Adrenal gland (tissue), 9 donors: ENCODE measurements at regions not wholly inside any gene's neighbourhood (a gene's known extent, or its start where the extent isn't known, plus 50 kb on each side); places are given as distances from the start of the nearest gene placed in this dataset.
"Not testable (repeated sequence)": the region's sequence is repeated elsewhere in the genome, so short reads cannot be mapped to it uniquely, and the experiment has no call there.

Experiments
- DNase-seq, 7 donors: peaks; one replicate each; pipeline ENCODE4 v3.0.0-alpha.2; 2019 to 2020
- H3K27ac ChIP-seq, 5 donors: fragments of 200-600 bp; sonication (generic) in 4 of 5; 1 replicate in 3 of 5; 2 replicates in 2 of 5; pipeline versions ENCODE4 v1.5.1 to v1.8.0; 2016 to 2020; ENCODE audit warnings: mild to moderate bottlenecking in 1 of 5
- H3K27me3 ChIP-seq: fragments of 200-600 bp; 2 replicates; pipeline ENCODE4 v1.8.0; 2021
- H3K36me3 ChIP-seq, 2 donors: fragments of 200-600 bp; replicated peaks in 1 of 2; 1 replicate in 1 of 2; 2 replicates in 1 of 2; pipeline versions ENCODE4 v1.5.1 to v1.8.0; 2018 to 2022
- H3K4me1 ChIP-seq, 2 donors: fragments of 200-600 bp; replicated peaks in 1 of 2; 1 replicate in 1 of 2; 2 replicates in 1 of 2; pipeline versions ENCODE4 v1.5.1 to v1.8.0; 2018 to 2021
- H3K4me3 ChIP-seq, 4 donors: fragments of 200-600 bp; sonication (generic) in 3 of 4; one replicate each; pipeline ENCODE4 v1.5.1; 2016 to 2018
- H3K9me3 ChIP-seq, 3 donors: fragments of 200-600 bp; sonication (generic) in 1 of 3; replicated peaks in 1 of 3; 1 replicate in 2 of 3; 2 replicates in 1 of 3; pipeline versions ENCODE4 v1.5.1 to v1.8.0; 2016 to 2021
- POLR2A ChIP-seq, 2 donors: fragments of 450-650 bp; IDR thresholded peaks; one replicate each; pipeline ENCODE4 v1.6.1; 2017; ENCODE audit warnings: antibody characterized with exemption in 2 of 2, mild to moderate bottlenecking in 2 of 2, moderate library complexity in 1 of 2
- WGBS, 4 donors: extraction: QIAGEN DNeasy Blood & Tissue Kit in 2 of 4; methylation state at CpG; one replicate each; pipeline versions ENCODE4 v1.1.5 to v1.1.7; 2013 to 2017; 5-methylcytosine and 5-hydroxymethylcytosine counted together
- intact Hi-C, 2 donors: fragments of 100-400 bp; cut with DNase I; formaldehyde crosslinking; loops; one replicate each; pipeline versions ENCODE4 v1.14.1 to v1.15.0; 2022 to 2023
- TF ChIP-seq, protein P1 (sequence below), 6 experiments: fragments of 450-650 bp in 4 of 6; fragments of 200-600 bp in 2 of 6; sonication (generic) in 1 of 6; IDR thresholded peaks; 1 replicate in 5 of 6; 2 replicates in 1 of 6; pipeline versions ENCODE4 v1.5.1 to v1.8.0; 2016 to 2021; ENCODE audit warnings: antibody characterized with exemption in 6 of 6, mild to moderate bottlenecking in 2 of 6, moderate library complexity in 1 of 6
- donor health status: healthy with polysubstance abuse.
- donor health status: Bipolar disorder and iron deficiency.
- donor health status: DM: yes; HTN: yes; CAD: no.
- donor health status: DM: no; HTN: no; CAD: no.
- donor health status: DM: no; HTN: no; CAD: no.

DNA sequence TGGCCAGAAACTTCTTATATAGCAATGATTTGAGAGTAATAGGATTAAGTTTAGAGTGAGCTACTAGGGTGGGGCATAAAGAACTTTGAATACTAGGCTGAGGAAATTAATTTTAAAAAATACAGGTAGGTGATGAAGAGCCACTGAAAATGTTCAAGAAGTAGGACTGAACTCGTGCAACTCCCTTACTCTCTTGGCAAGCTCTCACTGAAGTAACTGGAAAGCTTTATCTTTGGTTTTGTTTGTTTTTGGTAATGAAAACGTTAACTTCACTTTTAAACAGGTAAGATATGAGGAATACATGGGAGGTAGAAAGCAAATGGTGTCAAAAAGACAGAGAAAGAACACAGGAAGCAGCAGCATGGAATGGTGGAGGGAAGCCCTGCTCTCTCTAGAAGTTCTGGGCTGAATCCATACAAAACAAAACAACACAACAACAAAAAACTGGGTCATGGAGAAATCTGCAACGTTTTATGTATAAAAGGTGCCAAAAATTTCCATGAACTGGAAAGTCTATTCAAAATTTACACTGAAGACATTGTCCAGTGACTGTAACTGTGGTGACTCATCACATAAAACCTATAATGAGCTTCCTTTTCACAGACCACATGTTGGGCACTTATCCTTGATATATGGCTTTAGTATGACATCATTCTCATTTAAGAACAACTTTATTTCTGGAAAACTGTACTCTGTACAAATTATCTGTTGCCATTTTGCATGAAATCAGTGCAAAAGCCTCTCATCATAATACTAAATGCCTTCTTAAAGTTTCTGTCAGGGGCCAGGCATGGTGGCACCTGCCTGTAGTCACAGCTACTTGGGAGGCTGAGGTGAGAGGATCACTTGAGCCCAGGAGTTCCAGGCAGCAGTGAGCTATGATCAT lies 91.2 kb upstream of the CHD1 start:
- H3K27ac ChIP-seq = no peak overlapping the region
- H3K9me3 ChIP-seq = no peaks in the 10 kb centered on the region
- no peak for TF ChIP-seq POLR2A (IDR thresholded peaks at IDR 0.05)
- TF ChIP-seq, protein P1, sequence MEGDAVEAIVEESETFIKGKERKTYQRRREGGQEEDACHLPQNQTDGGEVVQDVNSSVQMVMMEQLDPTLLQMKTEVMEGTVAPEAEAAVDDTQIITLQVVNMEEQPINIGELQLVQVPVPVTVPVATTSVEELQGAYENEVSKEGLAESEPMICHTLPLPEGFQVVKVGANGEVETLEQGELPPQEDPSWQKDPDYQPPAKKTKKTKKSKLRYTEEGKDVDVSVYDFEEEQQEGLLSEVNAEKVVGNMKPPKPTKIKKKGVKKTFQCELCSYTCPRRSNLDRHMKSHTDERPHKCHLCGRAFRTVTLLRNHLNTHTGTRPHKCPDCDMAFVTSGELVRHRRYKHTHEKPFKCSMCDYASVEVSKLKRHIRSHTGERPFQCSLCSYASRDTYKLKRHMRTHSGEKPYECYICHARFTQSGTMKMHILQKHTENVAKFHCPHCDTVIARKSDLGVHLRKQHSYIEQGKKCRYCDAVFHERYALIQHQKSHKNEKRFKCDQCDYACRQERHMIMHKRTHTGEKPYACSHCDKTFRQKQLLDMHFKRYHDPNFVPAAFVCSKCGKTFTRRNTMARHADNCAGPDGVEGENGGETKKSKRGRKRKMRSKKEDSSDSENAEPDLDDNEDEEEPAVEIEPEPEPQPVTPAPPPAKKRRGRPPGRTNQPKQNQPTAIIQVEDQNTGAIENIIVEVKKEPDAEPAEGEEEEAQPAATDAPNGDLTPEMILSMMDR (IDR thresholded peaks at IDR 0.05) = no peak
- no peaks in the 10 kb centered on the region for H3K36me3 ChIP-seq
- DNase-seq = no peak
- no peak overlapping the region for H3K4me3 ChIP-seq
- H3K4me1 ChIP-seq = peaks cover 0 to 9% of the 10 kb centered on the region in 2 donors
- H3K27me3 ChIP-seq = no peaks in the 10 kb centered on the region
- intact Hi-C loops = no loop called here
- 27 to 34% (median 29%) methylated on average over 3 of the region's 3 CpGs for WGBS, 4 donors

DNA sequence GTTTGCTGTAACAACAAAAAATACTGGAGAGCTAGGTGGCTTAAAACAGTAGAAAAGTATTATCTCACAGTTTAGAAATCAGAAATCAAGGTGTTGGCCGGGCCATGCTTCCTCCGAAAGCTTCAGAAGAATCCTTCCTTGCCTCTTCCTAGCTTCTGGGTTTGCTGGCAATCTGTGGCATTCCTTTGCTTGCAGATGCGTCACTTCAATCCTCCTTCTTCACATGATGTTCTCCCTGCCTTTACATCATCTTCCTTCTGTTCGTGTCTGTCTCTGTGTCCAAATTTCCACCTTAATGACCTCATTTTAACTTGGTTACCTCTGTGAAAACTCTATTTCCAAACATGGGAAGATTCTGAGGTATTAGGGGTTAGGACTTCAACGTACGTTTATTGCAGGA lies 90.4 kb upstream of the CHD1 start:
- Histone ChIP-seq H3K27me3 (no peaks in the 10 kb centered on the region), H3K9me3 (no peaks in the 10 kb centered on the region), H3K36me3 (no peaks in the 10 kb centered on the region), H3K4me3 (no peak overlapping the region), H3K27ac (no peak overlapping the region), H3K4me1 (peaks cover 0 to 9% of the 10 kb centered on the region in 2 donors)
- TF ChIP-seq POLR2A (IDR thresholded peaks at IDR 0.05) = no peak
- TF ChIP-seq, protein P1 (IDR thresholded peaks at IDR 0.05) = no peak
- DNase-seq = no peak
- WGBS, 4 donors = 86 to 89% (median 88%) methylated on average over 6 of the region's 6 CpGs
- intact Hi-C loops = no loop called here

DNA sequence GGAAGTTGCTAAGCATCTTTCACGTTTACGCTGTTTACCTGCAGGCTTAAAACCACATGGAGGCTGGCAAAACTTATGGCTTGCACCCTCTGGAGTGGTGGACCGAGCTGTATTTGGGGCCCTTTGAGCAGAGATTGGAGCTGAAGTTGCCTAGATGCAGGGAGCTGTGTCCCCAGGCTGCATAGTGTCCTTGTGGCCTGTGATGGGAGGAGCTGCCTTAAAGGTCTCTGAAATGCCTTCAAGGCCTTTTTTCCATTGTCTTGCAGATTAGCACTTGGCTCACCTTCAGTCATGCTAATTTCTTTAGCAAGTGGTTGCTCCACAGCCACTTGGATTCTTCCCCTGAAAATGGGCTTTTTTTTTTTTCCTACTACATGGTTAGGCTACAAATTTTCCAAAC lies 81.5 kb upstream of the CHD1 start:
- Histone ChIP-seq H3K27ac (no peak overlapping the region), H3K27me3 (no peaks in the 10 kb centered on the region), H3K36me3 (no peaks in the 10 kb centered on the region), H3K4me1 (peaks cover 0 to 6% of the 10 kb centered on the region in 2 donors), H3K9me3 (no peaks in the 10 kb centered on the region), H3K4me3 (no peak overlapping the region)
- intact Hi-C loops = no loop called here
- 63 to 73% methylated on average over 3 of the region's 3 CpGs; no CpG with 5 or more reads in 2 of the 4 donors for WGBS, 4 donors
- DNase-seq = no peak
- TF ChIP-seq POLR2A (IDR thresholded peaks at IDR 0.05) = no peak
- TF ChIP-seq, protein P1 (IDR thresholded peaks at IDR 0.05) = no peak

DNA sequence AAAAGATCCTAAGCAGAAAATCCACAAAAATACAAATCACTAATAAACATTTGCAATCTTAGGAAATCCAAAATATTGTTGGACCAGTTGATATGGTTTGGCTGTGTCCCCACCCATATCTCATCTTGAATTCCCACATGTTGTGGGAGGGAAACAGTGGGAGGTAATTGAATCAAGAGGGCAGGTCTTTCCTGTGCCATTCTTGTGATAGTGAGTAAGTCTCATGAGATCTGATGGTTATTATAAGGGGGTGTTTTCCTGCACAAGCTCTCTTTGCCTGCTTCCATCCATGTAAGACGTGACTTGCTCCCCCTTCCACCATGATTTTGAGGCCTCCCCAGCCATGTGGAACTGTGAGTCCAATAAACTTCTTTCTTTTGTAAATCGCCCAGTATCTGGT lies 79.2 kb upstream of the CHD1 start:
- not testable (repeated sequence) for H3K4me1 ChIP-seq

DNA sequence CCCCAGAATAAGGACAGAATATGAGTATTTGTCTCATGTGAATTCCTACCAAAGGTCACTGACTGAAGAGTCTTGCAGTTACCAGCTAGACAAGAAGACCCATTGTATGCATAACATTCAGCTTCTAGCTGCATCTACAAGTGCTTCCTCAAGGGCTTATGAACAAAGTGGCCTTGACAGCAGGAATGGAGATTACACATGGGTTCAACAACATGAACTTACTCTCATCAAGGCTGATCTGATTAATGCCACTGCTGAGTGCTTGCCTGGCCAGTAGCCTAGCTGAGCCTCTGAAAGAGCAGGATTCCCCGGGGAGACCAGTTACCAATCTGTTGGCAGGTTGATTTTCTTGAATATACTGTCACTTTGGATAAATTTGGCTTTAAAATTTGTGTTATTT lies 76.7 kb upstream of the CHD1 start:
- 43 to 78% (median 76%) methylated on average over 1 of the region's 1 CpG for WGBS, 4 donors
- H3K4me1 ChIP-seq = peaks cover 0 to 6% of the 10 kb centered on the region in 2 donors
- peak in 1 of 7 donors; percentile 8 for DNase-seq
- H3K27ac ChIP-seq = no peak overlapping the region
- H3K9me3 ChIP-seq = peaks cover 0 to 2% (median 0%) of the 10 kb centered on the region in 3 donors
- H3K4me3 ChIP-seq = no peak overlapping the region
- TF ChIP-seq, protein P1 (IDR thresholded peaks at IDR 0.05) = no peak
- no peak for TF ChIP-seq POLR2A (IDR thresholded peaks at IDR 0.05)
- H3K36me3 ChIP-seq = no peaks in the 10 kb centered on the region
- H3K27me3 ChIP-seq = no peaks in the 10 kb centered on the region
- intact Hi-C loops = no loop called here

More for the DNA sequence above, 79.2 kb upstream of the CHD1 start:
- intact Hi-C loops, H3K27ac ChIP-seq, DNase-seq, H3K36me3 ChIP-seq, H3K4me3 ChIP-seq, H3K27me3 ChIP-seq, H3K9me3 ChIP-seq: not testable (repeated sequence)
- WGBS, 4 donors = 73 to 87% (median 81%) methylated on average over 2 of the region's 2 CpGs
